Psoas muscle (tissue), 7 donors: ENCODE measurements at regions not wholly inside any gene's neighbourhood (a gene's known extent, or its start where the extent isn't known, plus 50 kb on each side); places are given as distances from the start of the nearest gene placed in this dataset.

Experiments used
- ATAC-seq, 4 donors: fragments of 200-7000 bp; cut with Tn5 transposase; one replicate each; pipeline ENCODE4 v1.9.1; 2020; ENCODE audit warnings: moderate library complexity in 3 of 4, mild to moderate bottlenecking in 2 of 4
- DNase-seq, 2 donors: peaks; one replicate each; pipeline ENCODE4 v3.0.0-alpha.2; 2020
- H3K27ac ChIP-seq: fragments of 200-600 bp; one replicate; pipeline ENCODE4 v1.8.0; 2022
- H3K27me3 ChIP-seq, 3 donors: fragments of 200-600 bp in 1 of 3; one replicate each; pipeline versions ENCODE4 v1.6.1 to v1.8.0; 2013 to 2022; ENCODE audit warnings: low read length in 2 of 3, mild to moderate bottlenecking in 2 of 3, moderate library complexity in 1 of 3; ENCODE audit not compliant: insufficient read depth in 3 of 3
- H3K36me3 ChIP-seq, 2 donors: fragments of 200-600 bp in 1 of 2; one replicate each; pipeline versions ENCODE4 v1.6.1 to v1.8.0; 2013 to 2022; ENCODE audit warnings: low read depth in 1 of 2, mild to moderate bottlenecking in 1 of 2, moderate library complexity in 1 of 2; ENCODE audit not compliant: insufficient read depth in 1 of 2
- H3K4me1 ChIP-seq: fragments of 200-600 bp; one replicate; pipeline ENCODE4 v1.8.0; 2022
- H3K4me3 ChIP-seq: fragments of 200-600 bp; one replicate; pipeline ENCODE4 v1.8.0; 2022; ENCODE audit warnings: mild to moderate bottlenecking
- H3K9me3 ChIP-seq: fragments of 200-600 bp; one replicate; pipeline ENCODE4 v1.8.0; 2022
- WGBS, 3 donors: extraction: QIAGEN DNeasy Blood & Tissue Kit; methylation state at CpG; one replicate each; pipeline versions ENCODE4 v1.1.6 to v1.1.7; 2013; 5-methylcytosine and 5-hydroxymethylcytosine counted together
- intact Hi-C, 2 donors: fragments of 100-400 bp; cut with DNase I; formaldehyde crosslinking; loops; one replicate each; pipeline versions ENCODE4 v1.11.0 to v1.14.2; 2022
- TF ChIP-seq, protein P1 (sequence below): fragments of 200-600 bp; IDR thresholded peaks from one replicate; pipeline ENCODE4 v1.8.0; 2022; ENCODE audit warnings: antibody characterized with exemption
- donor health status: healthy with polysubstance abuse.
- donor health status: DM: no; HTN: no; CAD: no; lungs with moderate emphysema.
- donor health status: Bipolar disorder and iron deficiency.
- donor health status: healthy.
- donor health status: DM: yes; HTN: yes; CAD: no.
- donor health status: DM: no; HTN: no; CAD: no.
- donor health status: DM: yes; HTN: yes; CAD: no.

DNA sequence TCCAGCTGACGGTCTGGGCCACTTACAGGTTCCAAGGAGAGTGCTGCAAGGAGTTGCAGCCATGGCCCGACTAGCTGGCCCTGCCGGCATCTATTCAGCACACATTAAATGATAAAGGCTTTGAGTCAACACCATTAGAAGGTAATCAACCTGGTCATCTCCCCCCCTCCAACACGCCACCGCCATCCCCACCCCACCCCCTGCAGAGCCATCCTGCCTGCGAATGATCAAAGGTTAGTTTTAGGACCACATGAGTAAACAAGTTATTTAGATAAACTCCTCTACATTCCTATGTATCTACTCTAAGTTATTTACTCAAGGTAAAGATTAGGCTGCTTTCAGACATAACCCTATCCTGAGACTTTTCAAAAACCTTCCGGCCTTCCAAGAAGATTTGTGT, 349.3 kb upstream of the SLC39A10 start:
- intact Hi-C loops = no loop called here
- WGBS, 3 donors = 75 to 78% (median 77%) methylated on average over 7 of the region's 7 CpGs
- Histone ChIP-seq H3K4me1 (no peaks in the 10 kb centered on the region), H3K9me3 (no peaks in the 10 kb centered on the region), H3K27ac (no peak overlapping the region), H3K4me3 (no peak overlapping the region), H3K36me3 (no peaks in the 10 kb centered on the region), H3K27me3 (no peaks in the 10 kb centered on the region)
- TF ChIP-seq, protein P1, sequence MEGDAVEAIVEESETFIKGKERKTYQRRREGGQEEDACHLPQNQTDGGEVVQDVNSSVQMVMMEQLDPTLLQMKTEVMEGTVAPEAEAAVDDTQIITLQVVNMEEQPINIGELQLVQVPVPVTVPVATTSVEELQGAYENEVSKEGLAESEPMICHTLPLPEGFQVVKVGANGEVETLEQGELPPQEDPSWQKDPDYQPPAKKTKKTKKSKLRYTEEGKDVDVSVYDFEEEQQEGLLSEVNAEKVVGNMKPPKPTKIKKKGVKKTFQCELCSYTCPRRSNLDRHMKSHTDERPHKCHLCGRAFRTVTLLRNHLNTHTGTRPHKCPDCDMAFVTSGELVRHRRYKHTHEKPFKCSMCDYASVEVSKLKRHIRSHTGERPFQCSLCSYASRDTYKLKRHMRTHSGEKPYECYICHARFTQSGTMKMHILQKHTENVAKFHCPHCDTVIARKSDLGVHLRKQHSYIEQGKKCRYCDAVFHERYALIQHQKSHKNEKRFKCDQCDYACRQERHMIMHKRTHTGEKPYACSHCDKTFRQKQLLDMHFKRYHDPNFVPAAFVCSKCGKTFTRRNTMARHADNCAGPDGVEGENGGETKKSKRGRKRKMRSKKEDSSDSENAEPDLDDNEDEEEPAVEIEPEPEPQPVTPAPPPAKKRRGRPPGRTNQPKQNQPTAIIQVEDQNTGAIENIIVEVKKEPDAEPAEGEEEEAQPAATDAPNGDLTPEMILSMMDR = no peak
- DNase-seq = no peak
- ATAC-seq = no peak

DNA sequence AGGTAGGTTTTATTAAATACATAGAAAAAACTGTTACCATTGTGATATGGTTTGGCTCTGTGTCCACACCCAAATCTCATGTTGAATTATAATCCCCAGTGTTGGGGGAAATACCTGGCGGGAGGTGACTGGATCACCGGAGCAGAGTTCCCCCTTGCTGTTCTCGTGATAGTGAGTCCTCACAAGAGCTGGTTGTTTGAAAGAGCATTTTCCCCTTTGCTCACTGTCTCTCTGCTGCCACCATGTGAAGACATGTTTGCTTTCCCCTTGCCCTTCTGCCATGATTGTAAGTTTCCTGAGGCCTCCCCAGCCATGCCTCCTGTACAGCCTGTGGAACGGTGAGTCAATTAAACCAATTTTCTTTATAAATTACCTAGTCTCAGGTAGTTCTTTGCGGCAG, 352.7 kb upstream of the SLC39A10 start:
- no peaks in the 10 kb centered on the region for H3K4me1 ChIP-seq
- no peaks in the 10 kb centered on the region for H3K9me3 ChIP-seq
- no peaks in the 10 kb centered on the region for H3K27me3 ChIP-seq
- no peak overlapping the region for H3K27ac ChIP-seq
- WGBS, 3 donors = 82 to 92% (median 88%) methylated on average over 5 of the region's 5 CpGs
- H3K4me3 ChIP-seq = no peak overlapping the region
- intact Hi-C loops = no loop called here
- ATAC-seq = no peak
- H3K36me3 ChIP-seq = no peaks in the 10 kb centered on the region
- no peak for DNase-seq
- TF ChIP-seq, protein P1 = no peak

DNA sequence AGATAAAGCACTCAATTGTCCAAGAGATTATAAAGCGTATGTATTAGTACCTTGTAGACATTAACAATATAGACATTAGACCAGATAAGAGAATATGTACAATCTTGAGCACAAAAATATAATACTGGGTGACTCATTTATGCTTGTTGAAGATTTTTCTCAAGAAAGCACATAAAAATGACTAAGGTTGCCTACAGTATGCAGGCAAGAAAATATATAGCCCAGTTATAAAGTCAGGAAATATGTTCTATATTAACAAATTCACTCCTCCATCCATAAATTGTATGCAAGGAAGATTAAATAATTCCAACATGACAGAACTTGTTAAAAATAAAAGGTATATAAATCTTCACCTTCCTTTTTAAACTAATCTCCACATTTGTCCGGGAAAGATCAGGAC, 356.4 kb upstream of the SLC39A10 start:
- DNase-seq (no peak), ATAC-seq (no peak)
- no peaks in the 10 kb centered on the region for H3K4me1 ChIP-seq
- WGBS, 3 donors = 83 to 94% (median 87%) methylated on average over 2 of the region's 2 CpGs
- no peak overlapping the region for H3K27ac ChIP-seq
- H3K9me3 ChIP-seq = no peaks in the 10 kb centered on the region
- intact Hi-C loops = no loop called here
- H3K36me3 ChIP-seq = no peaks in the 10 kb centered on the region
- TF ChIP-seq, protein P1 = no peak
- H3K27me3 ChIP-seq = no peaks in the 10 kb centered on the region
- no peak overlapping the region for H3K4me3 ChIP-seq

DNA sequence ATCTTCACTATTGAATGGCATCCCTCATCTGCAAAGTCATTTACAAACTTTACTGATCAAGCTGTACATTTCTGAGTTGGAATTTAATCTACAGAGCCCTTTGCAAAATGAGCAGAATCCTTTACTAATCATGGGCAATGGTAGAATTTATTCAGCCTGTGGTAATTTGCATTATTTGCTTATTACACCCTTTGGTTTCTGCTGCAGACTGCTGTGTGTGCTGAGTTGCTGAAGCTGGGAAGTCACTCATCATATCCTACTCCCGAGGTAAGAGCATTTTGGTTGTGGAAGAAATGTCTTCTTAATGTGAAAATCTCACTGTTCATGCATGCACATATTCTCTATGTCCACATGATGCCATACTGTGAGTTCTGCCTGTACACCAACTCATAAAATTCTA, 357.4 kb upstream of the SLC39A10 start:
- no peaks in the 10 kb centered on the region for H3K9me3 ChIP-seq
- WGBS, 3 donors = 46 to 70% (median 50%) methylated on average over 1 of the region's 1 CpG

DNA sequence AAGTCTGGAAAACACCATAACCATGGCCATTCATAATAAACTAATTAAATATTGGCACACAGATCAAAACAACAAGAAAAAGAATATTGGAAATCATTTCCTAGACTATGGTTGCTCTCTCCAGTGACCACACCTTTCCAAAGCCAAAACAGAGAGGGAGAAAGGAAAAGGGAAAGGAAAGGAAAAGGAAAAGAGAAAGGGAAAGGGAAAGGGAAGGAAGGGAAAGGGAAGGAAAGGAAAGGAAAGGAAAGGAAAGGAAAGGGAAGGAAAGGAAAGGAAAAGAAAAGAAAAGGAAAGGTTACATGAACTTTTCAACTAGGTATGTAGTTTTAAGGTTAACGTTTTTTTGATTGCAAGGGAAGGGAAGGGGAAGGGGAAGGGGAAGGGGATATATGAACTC, 360.5 kb upstream of the SLC39A10 start:
- Histone ChIP-seq H3K4me3 (no peak overlapping the region), H3K27ac (no peak overlapping the region), H3K4me1 (no peaks in the 10 kb centered on the region), H3K9me3 (no peaks in the 10 kb centered on the region), H3K36me3 (no peaks in the 10 kb centered on the region), H3K27me3 (no peaks in the 10 kb centered on the region)
- 47 to 83% (median 71%) methylated on average over 1 of the region's 1 CpG for WGBS, 3 donors
- intact Hi-C loops = no loop called here
- TF ChIP-seq, protein P1 = no peak
- no peak for ATAC-seq
- no peak for DNase-seq

More for the DNA sequence above, 357.4 kb upstream of the SLC39A10 start:
- TF ChIP-seq, protein P1 = no peak
- no peaks in the 10 kb centered on the region for H3K36me3 ChIP-seq
- no peak overlapping the region for H3K27ac ChIP-seq
- no peak for ATAC-seq
- H3K27me3 ChIP-seq = no peaks in the 10 kb centered on the region
- no peak for DNase-seq
- H3K4me1 ChIP-seq = no peaks in the 10 kb centered on the region
- no peak overlapping the region for H3K4me3 ChIP-seq
- intact Hi-C loops = no loop called here
